ENCODE measurements at regions not wholly inside any gene's neighbourhood (a gene's known extent, or its start where the extent isn't known, plus 50 kb on each side); places are given as distances from the start of the nearest gene placed in this dataset.

DNA sequence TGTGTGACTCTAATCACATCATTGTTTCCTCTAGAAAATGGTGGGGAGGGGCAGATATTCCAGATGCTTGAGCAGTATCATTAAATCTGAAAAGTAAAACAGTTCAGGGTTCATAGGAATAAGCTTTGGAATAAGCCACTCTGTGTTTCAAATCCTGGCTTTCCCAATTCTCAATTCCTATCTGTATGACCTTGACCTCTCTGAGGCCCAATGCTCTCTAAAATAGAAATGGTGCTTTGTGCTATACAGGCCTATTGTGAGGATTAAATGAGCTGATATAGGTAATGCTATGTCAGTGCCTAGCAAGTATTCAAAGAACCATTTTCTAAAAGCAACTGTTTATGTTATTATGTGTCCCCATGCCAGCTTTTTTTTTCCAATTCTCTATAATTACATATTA, 209.0 kb upstream of the PRSS16 start:
- H4K20me1 ChIP-seq (ENCODE audit: insufficient read depth) = no peaks in the 10 kb centered on the region
- no peak overlapping the region for H3K9ac ChIP-seq (ENCODE audit: low read length)
- H3K27me3 ChIP-seq (ENCODE audit: insufficient read depth, low read depth, low read length) = no peaks in the 10 kb centered on the region
- H3K9me3 ChIP-seq (ENCODE audit: low read length) = no peaks in the 10 kb centered on the region
- H3K36me3 ChIP-seq (ENCODE audit: insufficient read depth, low read length) = no peaks in the 10 kb centered on the region
- TF ChIP-seq, protein P1, sequence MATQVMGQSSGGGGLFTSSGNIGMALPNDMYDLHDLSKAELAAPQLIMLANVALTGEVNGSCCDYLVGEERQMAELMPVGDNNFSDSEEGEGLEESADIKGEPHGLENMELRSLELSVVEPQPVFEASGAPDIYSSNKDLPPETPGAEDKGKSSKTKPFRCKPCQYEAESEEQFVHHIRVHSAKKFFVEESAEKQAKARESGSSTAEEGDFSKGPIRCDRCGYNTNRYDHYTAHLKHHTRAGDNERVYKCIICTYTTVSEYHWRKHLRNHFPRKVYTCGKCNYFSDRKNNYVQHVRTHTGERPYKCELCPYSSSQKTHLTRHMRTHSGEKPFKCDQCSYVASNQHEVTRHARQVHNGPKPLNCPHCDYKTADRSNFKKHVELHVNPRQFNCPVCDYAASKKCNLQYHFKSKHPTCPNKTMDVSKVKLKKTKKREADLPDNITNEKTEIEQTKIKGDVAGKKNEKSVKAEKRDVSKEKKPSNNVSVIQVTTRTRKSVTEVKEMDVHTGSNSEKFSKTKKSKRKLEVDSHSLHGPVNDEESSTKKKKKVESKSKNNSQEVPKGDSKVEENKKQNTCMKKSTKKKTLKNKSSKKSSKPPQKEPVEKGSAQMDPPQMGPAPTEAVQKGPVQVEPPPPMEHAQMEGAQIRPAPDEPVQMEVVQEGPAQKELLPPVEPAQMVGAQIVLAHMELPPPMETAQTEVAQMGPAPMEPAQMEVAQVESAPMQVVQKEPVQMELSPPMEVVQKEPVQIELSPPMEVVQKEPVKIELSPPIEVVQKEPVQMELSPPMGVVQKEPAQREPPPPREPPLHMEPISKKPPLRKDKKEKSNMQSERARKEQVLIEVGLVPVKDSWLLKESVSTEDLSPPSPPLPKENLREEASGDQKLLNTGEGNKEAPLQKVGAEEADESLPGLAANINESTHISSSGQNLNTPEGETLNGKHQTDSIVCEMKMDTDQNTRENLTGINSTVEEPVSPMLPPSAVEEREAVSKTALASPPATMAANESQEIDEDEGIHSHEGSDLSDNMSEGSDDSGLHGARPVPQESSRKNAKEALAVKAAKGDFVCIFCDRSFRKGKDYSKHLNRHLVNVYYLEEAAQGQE (IDR thresholded peaks at IDR 0.05; ENCODE audit: borderline replicate concordance) = no peak
- H3K27ac ChIP-seq (ENCODE audit: low read length) = no peak overlapping the region
- H3K79me2 ChIP-seq (replicated peaks; ENCODE audit: insufficient read depth, low read length) = no peaks in the 10 kb centered on the region
- no peak overlapping the region for H3K4me2 ChIP-seq (ENCODE audit: low read length)
- no peak overlapping the region for H2AFZ ChIP-seq (ENCODE audit: low read depth, low read length)
- no peak overlapping the region for H3K4me3 ChIP-seq (ENCODE audit: low read length)
- H3F3A ChIP-seq (ENCODE audit: insufficient read depth, low read length, poor library complexity, severe bottlenecking) = no peaks in the 10 kb centered on the region
- H3K9me2 ChIP-seq (ENCODE audit: insufficient read depth, low read length) = no peaks in the 10 kb centered on the region

DNA sequence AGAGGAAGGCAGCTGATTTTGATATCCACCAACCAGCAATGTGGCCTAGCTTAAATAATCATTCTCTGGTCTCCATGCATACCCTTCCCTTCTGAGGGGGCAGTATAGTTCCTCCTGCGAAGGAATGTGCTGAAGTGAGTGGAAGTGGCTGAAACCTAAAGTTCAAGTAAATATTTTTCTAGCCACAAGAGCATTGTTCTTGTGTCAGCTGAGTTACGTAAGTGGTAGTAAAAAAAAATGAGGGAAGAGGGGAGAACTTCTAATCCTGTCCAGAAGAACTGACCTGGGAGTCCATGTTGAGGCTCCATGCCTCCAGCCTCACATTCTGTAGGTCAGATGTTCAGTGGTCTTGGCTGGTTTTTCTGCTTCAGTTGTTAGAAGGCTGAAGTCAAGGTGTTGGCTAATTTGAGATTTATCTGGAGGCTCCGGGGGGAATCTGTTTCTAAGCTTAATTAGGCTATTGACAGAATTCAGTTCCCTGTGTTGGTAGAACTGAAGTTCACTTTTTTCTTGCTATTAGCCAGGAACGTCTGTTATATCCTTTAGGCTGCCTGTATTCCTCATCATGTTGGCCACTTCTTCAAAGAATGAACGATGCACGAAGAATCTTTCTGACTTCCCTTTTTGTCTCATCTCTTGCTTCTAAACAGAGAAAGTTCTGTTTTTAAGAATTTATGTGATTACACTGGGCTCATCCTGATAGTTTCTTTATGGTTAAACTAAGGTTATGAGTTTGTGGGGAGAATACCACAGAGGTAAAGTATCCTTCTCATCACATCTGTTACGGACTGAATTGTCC, 207.1 kb upstream of the PRSS16 start:
- Histone ChIP-seq H2AFZ (ENCODE audit: low read depth, low read length) (no peak overlapping the region), H3K9me2 (ENCODE audit: insufficient read depth, low read length) (no peaks in the 10 kb centered on the region), H3K36me3 (ENCODE audit: insufficient read depth, low read length) (no peaks in the 10 kb centered on the region), H4K20me1 (ENCODE audit: insufficient read depth) (no peaks in the 10 kb centered on the region), H3K9me3 (ENCODE audit: low read length) (no peaks in the 10 kb centered on the region), H3F3A (ENCODE audit: insufficient read depth, low read length, poor library complexity, severe bottlenecking) (no peaks in the 10 kb centered on the region), H3K4me3 (ENCODE audit: low read length) (no peak overlapping the region), H3K9ac (ENCODE audit: low read length) (no peak overlapping the region), H3K27ac (ENCODE audit: low read length) (no peak overlapping the region), H3K79me2 (replicated peaks; ENCODE audit: insufficient read depth, low read length) (no peaks in the 10 kb centered on the region), H3K27me3 (ENCODE audit: insufficient read depth, low read depth, low read length) (no peaks in the 10 kb centered on the region), H3K4me2 (ENCODE audit: low read length) (no peak overlapping the region)
- TF ChIP-seq TAF1 (IDR thresholded peaks at IDR 0.05; ENCODE audit: low read depth) (no peak), EP300 (conservative IDR thresholded peaks at IDR 0.05; ENCODE audit: poor library complexity, severe bottlenecking) (no peak), RAD21 (conservative IDR thresholded peaks at IDR 0.05) (no peak), POLR2AphosphoS5 (IDR thresholded peaks at IDR 0.05) (no peak), SMC3 (conservative IDR thresholded peaks at IDR 0.05; ENCODE audit: poor library complexity) (no peak), EZH2 (IDR thresholded peaks at IDR 0.05; ENCODE audit: borderline replicate concordance, insufficient read depth, low read length, poor library complexity, severe bottlenecking) (no peak)
- TF ChIP-seq, protein P1 (IDR thresholded peaks at IDR 0.05; ENCODE audit: borderline replicate concordance) = no peak
- TF ChIP-seq, protein P2, sequence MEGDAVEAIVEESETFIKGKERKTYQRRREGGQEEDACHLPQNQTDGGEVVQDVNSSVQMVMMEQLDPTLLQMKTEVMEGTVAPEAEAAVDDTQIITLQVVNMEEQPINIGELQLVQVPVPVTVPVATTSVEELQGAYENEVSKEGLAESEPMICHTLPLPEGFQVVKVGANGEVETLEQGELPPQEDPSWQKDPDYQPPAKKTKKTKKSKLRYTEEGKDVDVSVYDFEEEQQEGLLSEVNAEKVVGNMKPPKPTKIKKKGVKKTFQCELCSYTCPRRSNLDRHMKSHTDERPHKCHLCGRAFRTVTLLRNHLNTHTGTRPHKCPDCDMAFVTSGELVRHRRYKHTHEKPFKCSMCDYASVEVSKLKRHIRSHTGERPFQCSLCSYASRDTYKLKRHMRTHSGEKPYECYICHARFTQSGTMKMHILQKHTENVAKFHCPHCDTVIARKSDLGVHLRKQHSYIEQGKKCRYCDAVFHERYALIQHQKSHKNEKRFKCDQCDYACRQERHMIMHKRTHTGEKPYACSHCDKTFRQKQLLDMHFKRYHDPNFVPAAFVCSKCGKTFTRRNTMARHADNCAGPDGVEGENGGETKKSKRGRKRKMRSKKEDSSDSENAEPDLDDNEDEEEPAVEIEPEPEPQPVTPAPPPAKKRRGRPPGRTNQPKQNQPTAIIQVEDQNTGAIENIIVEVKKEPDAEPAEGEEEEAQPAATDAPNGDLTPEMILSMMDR (IDR thresholded peaks at IDR 0.05; ENCODE audit: poor library complexity, severe bottlenecking) = no peak
